Choroid plexus epithelial cell (primary cell): ENCODE measurements at regions not wholly inside any gene's neighbourhood (a gene's known extent, or its start where the extent isn't known, plus 50 kb on each side); places are given as distances from the start of the nearest gene placed in this dataset.

Experiments used
- DNase-seq: peaks from one replicate; pipeline ENCODE4 v3.0.0-alpha.2; 2010; ENCODE audit warnings: low read depth
- H3K4me3 ChIP-seq: 2 replicates; pipeline ENCODE4 v1.5.1; 2011; ENCODE audit warnings: low read depth, mild to moderate bottlenecking, control low read depth, low read length, moderate library complexity
- CTCF ChIP-seq: conservative IDR thresholded peaks from 2 replicates; pipeline ENCODE4 v1.5.1; 2011; ENCODE audit warnings: low read depth, mild to moderate bottlenecking, control low read depth, inconsistent platforms, low read length, moderate library complexity

GRCh38 chr16:50945171-50945570 lies 203.3 kb downstream of the CYLD start:
- no peak overlapping the region for H3K4me3 ChIP-seq
- no peak for TF ChIP-seq CTCF

GRCh38 chr16:50944436-50944835 lies 202.6 kb downstream of the CYLD start:
- no peak for TF ChIP-seq CTCF
- DNase-seq: no peak
- H3K4me3 ChIP-seq: no peak overlapping the region

More at GRCh38 chr16:50945171-50945570, 203.3 kb downstream of the CYLD start:
- DNase-seq: no peak

GRCh38 chr16:50944033-50944432 lies 202.1 kb downstream of the CYLD start:
- no peak overlapping the region for H3K4me3 ChIP-seq
- TF ChIP-seq CTCF: no peak
- no peak for DNase-seq

- no peak overlapping the region for H3K4me3 ChIP-seq
- TF ChIP-seq CTCF: no peak
- no peak for DNase-seq
These were observed 200.3 kb downstream of the CYLD start for GRCh38 chr16:50942143-50942542.

- no peak for DNase-seq
- no peak overlapping the region for H3K4me3 ChIP-seq
- no peak for TF ChIP-seq CTCF
These were observed 199.8 kb downstream of the CYLD start for GRCh38 chr16:50941681-50942080.

- no peak for TF ChIP-seq CTCF
- DNase-seq: no peak
- no peak overlapping the region for H3K4me3 ChIP-seq
These were observed 198.5 kb downstream of the CYLD start for GRCh38 chr16:50940275-50940854.

GRCh38 chr16:50939356-50939755 lies 197.5 kb downstream of the CYLD start:
- DNase-seq: no peak
- H3K4me3 ChIP-seq: no peak overlapping the region
- no peak for TF ChIP-seq CTCF
